HG03139 (cell line): ENCODE measurements at regions not wholly inside any gene's neighbourhood (a gene's known extent, or its start where the extent isn't known, plus 50 kb on each side); places are given as distances from the start of the nearest gene placed in this dataset.
"Not testable (repeated sequence)": the region's sequence is repeated elsewhere in the genome, so short reads cannot be mapped to it uniquely, and the experiment has no call there.

ENCODE experiments used
- ATAC-seq: cut with Tn5 transposase; IDR thresholded peaks from one replicate; pipeline ENCODE4 v1.9.1; 2021; ENCODE audit not compliant: unreplicated experiment

- ATAC-seq = not testable (repeated sequence)
Observed at GRCh38 chr10:95137990-95138625, 55.9 kb upstream of the ACSM6 start.

GRCh38 chr10:95134490-95134889, 59.5 kb upstream of the ACSM6 start:
- no peak for ATAC-seq

GRCh38 chr10:95133997-95134396, 60.0 kb upstream of the ACSM6 start:
- ATAC-seq = no peak

DNA sequence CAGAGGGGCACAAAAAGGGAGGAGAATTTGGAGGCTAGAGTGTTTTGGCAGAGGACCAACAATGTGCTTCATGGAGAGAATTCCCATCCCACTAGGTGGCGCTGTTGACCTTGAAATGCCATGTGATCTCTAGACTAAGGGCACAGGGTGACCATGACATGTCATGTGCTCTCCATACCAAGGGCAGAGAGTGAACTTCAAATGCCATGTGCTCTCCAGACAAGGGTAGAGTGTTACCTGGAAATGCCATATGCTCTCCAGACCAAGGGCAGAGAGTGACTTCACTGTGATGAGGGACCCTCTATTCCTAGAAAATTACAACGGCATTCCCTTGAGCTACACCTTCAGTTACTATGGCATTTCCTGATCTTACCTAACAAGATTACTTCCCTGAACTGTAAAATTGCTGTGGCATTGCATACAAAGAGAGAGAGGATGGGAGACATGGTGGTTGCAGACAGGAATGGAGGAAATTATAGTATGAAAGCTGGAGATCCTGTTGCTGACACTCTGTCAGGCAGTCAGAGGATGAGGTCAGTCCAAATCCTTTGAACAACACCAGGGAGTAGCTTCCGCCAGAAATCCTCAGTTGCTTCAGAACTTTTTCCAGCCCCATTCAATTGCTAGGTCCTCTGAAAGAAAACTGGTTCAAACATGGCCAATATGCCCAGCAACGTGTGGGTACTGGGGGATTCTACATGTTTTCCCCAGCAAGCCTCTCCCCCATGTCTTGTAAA, 60.9 kb upstream of the ACSM6 start:
- ATAC-seq = peak; percentile 97

DNA sequence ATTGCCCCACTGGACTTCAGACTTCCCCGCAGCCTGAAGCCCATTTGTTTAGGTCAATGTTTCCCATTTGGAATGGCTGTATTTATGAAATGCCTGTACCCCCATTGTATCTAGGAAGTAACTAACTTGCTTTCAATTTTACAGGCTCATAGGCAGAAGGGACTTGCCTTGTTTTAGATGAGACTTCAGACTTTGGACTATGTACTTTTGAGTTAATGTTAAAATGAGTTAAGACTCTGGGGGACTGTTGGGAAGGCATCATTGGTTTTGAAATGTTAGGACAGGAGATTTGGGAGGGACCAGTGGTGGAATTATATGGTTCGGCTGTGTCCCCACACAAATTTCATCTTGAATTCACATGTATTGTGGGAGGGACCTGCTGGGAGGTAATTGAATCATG, 61.1 kb upstream of the CYP2C8 start:
- not testable (repeated sequence) for ATAC-seq

GRCh38 chr10:95125582-95125981, 56.3 kb upstream of the CYP2C8 start:
- no peak for ATAC-seq

- no peak for ATAC-seq
Observed at GRCh38 chr10:95122736-95123135, 53.4 kb upstream of the CYP2C8 start.

GRCh38 chr10:95121904-95122303, 52.6 kb upstream of the CYP2C8 start:
- ATAC-seq = no peak
